Gastrocnemius medialis (tissue), 4 donors: ENCODE measurements at regions not wholly inside any gene's neighbourhood (a gene's known extent, or its start where the extent isn't known, plus 50 kb on each side); places are given as distances from the start of the nearest gene placed in this dataset.

Experiments used
- CTCF ChIP-seq, 5 experiments: fragments of 450-650 bp in 3 of 5; fragments of 200-600 bp in 2 of 5; sonication (generic) in 2 of 5; IDR thresholded peaks in 4 of 5; conservative IDR thresholded peaks in 1 of 5; 1 replicate in 4 of 5; 2 replicates in 1 of 5; pipeline ENCODE4 v1.5.1; 2016 to 2019; ENCODE audit warnings: antibody characterized with exemption in 5 of 5, mild to moderate bottlenecking in 3 of 5, moderate library complexity in 3 of 5
- POLR2A ChIP-seq, 2 donors: fragments of 450-650 bp; IDR thresholded peaks; one replicate each; pipeline ENCODE4 v1.6.1; 2017; ENCODE audit warnings: antibody characterized with exemption in 2 of 2, mild to moderate bottlenecking in 2 of 2, moderate library complexity in 2 of 2

DNA sequence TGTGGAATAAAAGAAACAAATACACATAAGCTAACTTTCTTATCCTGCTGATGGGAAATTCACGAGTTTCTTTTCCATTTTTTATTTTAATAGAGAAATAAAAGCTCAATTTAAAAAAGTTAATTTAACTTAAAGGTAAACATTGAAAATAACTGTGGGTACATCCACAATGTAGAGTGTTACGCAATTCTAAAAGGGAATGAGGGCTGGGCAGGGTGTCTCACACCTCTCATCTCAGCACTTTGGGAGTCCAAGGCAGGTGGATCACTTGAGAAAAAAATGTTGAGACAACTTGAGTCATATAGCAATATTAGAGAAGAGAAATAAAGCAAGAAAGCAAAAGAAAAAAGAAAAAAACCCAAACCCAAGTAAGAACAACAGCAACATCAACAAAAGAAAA is 207.0 kb downstream of the DIPK2A start:
- TF ChIP-seq POLR2A (IDR thresholded peaks at IDR 0.05), result no peak
- TF ChIP-seq CTCF (IDR thresholded peaks at IDR 0.05 in 4 of 5, conservative IDR thresholded peaks at IDR 0.05 in 1 of 5), result no peak
